DOHH2 (cell line): ENCODE measurements at regions not wholly inside any gene's neighbourhood (a gene's known extent, or its start where the extent isn't known, plus 50 kb on each side); places are given as distances from the start of the nearest gene placed in this dataset.
"Not testable (repeated sequence)": the region's sequence is repeated elsewhere in the genome, so short reads cannot be mapped to it uniquely, and the experiment has no call there.

ENCODE experiments used
- EZH2phosphoT487 ChIP-seq: fragments of 200-600 bp; sonication (generic); IDR thresholded peaks from 2 replicates; pipeline ENCODE4 v1.6.1; 2017; ENCODE audit warnings: borderline replicate concordance, mild to moderate bottlenecking, antibody characterized with exemption, low read length, moderate library complexity, mixed read lengths
- TF ChIP-seq, protein P1 (sequence below): fragments of 200-600 bp; sonication (generic); IDR thresholded peaks from one replicate; pipeline ENCODE4 v1.5.1; 2014; ENCODE audit warnings: antibody characterized with exemption, mild to moderate bottlenecking, low read depth, low read length; ENCODE audit not compliant: poor library complexity, severe bottlenecking

DNA sequence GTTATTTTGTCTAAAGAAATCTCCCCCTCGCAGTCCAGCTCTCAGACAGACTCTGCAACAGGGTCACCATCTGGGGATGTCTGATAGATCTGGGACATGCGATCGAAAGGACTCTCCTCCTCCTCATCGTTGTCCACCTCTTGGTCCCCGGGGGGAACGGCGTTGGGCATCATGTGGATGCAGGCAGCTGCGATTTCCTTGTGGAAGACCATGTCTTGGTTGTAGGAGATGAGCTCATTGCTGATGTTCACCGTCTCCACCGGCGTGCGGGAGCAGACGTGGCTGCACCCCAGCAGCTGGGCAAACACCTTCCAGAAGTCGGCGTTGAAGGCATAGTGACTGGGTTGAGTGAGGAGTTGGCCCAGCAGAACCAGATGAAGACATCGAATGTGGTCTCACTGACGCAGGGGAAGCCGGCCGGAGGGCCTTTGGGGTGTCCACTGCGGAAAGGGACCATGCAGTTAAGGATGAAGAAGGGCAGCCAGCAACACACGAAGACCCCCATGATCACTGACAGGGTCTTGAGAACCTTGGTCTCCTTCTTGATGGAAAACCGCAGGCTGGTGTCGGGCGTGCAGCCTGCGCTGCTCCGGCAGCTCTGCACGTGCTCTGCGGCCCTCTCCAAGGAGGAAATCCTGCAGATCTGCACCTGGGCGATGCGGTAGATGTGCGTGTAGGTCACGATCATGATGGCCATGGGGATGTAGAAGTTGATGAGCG lies 918.9 kb downstream of the RPIA start:
- TF ChIP-seq, protein P1, sequence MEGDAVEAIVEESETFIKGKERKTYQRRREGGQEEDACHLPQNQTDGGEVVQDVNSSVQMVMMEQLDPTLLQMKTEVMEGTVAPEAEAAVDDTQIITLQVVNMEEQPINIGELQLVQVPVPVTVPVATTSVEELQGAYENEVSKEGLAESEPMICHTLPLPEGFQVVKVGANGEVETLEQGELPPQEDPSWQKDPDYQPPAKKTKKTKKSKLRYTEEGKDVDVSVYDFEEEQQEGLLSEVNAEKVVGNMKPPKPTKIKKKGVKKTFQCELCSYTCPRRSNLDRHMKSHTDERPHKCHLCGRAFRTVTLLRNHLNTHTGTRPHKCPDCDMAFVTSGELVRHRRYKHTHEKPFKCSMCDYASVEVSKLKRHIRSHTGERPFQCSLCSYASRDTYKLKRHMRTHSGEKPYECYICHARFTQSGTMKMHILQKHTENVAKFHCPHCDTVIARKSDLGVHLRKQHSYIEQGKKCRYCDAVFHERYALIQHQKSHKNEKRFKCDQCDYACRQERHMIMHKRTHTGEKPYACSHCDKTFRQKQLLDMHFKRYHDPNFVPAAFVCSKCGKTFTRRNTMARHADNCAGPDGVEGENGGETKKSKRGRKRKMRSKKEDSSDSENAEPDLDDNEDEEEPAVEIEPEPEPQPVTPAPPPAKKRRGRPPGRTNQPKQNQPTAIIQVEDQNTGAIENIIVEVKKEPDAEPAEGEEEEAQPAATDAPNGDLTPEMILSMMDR: not testable (repeated sequence)
- TF ChIP-seq EZH2phosphoT487: not testable (repeated sequence)
